ENCODE measurements at regions not wholly inside any gene's neighbourhood (a gene's known extent, or its start where the extent isn't known, plus 50 kb on each side); places are given as distances from the start of the nearest gene placed in this dataset.

GRCh38 chr7:28296571-28297483 lies 115.5 kb upstream of the CREB5 start:
- Histone ChIP-seq H3K9me3 (ENCODE audit: low read depth, low read length) (no peaks in the 10 kb centered on the region), H3K4me2 (ENCODE audit: insufficient read depth, low read length) (no peak overlapping the region), H3K27ac (ENCODE audit: low read depth, low read length) (no peak overlapping the region), H3K4me1 (ENCODE audit: insufficient read depth, low read length) (peaks cover 20% of the 10 kb centered on the region), H2AFZ (ENCODE audit: low read length) (no peak overlapping the region), H3K4me3 (ENCODE audit: insufficient read depth, low read length) (no peak overlapping the region), H3K79me2 (ENCODE audit: insufficient read depth, low read length) (no peaks in the 10 kb centered on the region), H3K27me3 (ENCODE audit: insufficient read depth, low read length) (no peaks in the 10 kb centered on the region), H3K36me3 (ENCODE audit: insufficient read depth, low read length) (no peaks in the 10 kb centered on the region), H4K20me1 (ENCODE audit: insufficient read depth, low read length) (no peaks in the 10 kb centered on the region)
- peak; percentile 42 for DNase-seq (ENCODE audit: insufficient read length, low spot score, missing footprints)
- peak; percentile 75 for TF ChIP-seq CTCF (IDR thresholded peaks at IDR 0.05; ENCODE audit: extremely low read depth, low read depth, low read length)

- H3K9me3 ChIP-seq (ENCODE audit: low read depth, low read length): no peaks in the 10 kb centered on the region
- no peaks in the 10 kb centered on the region for H3K79me2 ChIP-seq (ENCODE audit: insufficient read depth, low read length)
- peaks cover 21% of the 10 kb centered on the region for H3K4me1 ChIP-seq (ENCODE audit: insufficient read depth, low read length)
- no peaks in the 10 kb centered on the region for H3K27me3 ChIP-seq (ENCODE audit: insufficient read depth, low read length)
- no peak overlapping the region for H3K4me2 ChIP-seq (ENCODE audit: insufficient read depth, low read length)
- no peaks in the 10 kb centered on the region for H4K20me1 ChIP-seq (ENCODE audit: insufficient read depth, low read length)
- TF ChIP-seq CTCF (IDR thresholded peaks at IDR 0.05; ENCODE audit: extremely low read depth, low read depth, low read length): no peak
- H2AFZ ChIP-seq (ENCODE audit: low read length): no peak overlapping the region
- no peak for DNase-seq (ENCODE audit: insufficient read length, low spot score, missing footprints)
- no peak overlapping the region for H3K27ac ChIP-seq (ENCODE audit: low read depth, low read length)
- no peak overlapping the region for H3K4me3 ChIP-seq (ENCODE audit: insufficient read depth, low read length)
- no peaks in the 10 kb centered on the region for H3K36me3 ChIP-seq (ENCODE audit: insufficient read depth, low read length)
Observed at GRCh38 chr7:28297801-28298459, 114.4 kb upstream of the CREB5 start.

GRCh38 chr7:28298870-28299518 lies 113.3 kb upstream of the CREB5 start:
- Histone ChIP-seq H3K4me3 (ENCODE audit: insufficient read depth, low read length) (no peak overlapping the region), H3K9me3 (ENCODE audit: low read depth, low read length) (no peaks in the 10 kb centered on the region), H3K4me2 (ENCODE audit: insufficient read depth, low read length) (no peak overlapping the region), H3K4me1 (ENCODE audit: insufficient read depth, low read length) (peaks cover 21% of the 10 kb centered on the region), H3K27me3 (ENCODE audit: insufficient read depth, low read length) (no peaks in the 10 kb centered on the region), H4K20me1 (ENCODE audit: insufficient read depth, low read length) (no peaks in the 10 kb centered on the region), H3K36me3 (ENCODE audit: insufficient read depth, low read length) (no peaks in the 10 kb centered on the region), H3K27ac (ENCODE audit: low read depth, low read length) (no peak overlapping the region), H2AFZ (ENCODE audit: low read length) (peak overlapping the region; percentile 53), H3K79me2 (ENCODE audit: insufficient read depth, low read length) (no peaks in the 10 kb centered on the region)
- DNase-seq (ENCODE audit: insufficient read length, low spot score, missing footprints): no peak
- TF ChIP-seq CTCF (IDR thresholded peaks at IDR 0.05; ENCODE audit: extremely low read depth, low read depth, low read length): peak; percentile 68

DNA sequence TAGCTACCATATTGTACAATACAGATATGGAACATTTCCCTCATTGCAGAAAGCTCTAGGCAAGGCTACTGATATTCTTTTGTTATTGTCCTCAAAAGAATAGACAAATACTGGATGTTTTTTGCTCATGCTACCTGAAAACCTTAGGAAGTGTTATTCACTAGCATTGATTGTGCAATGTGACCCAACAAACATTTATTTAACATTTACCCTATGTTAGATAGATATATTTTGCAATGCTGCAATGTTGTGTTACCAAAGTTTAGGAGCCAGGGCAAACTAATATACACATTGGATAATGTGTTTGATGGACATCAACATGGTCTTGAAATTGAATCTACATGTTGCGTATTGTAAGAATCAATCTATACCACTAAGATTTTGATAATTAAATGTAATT lies 112.8 kb upstream of the CREB5 start:
- H3K27ac ChIP-seq (ENCODE audit: low read depth, low read length): no peak overlapping the region
- no peaks in the 10 kb centered on the region for H3K9me3 ChIP-seq (ENCODE audit: low read depth, low read length)
- H3K79me2 ChIP-seq (ENCODE audit: insufficient read depth, low read length): no peaks in the 10 kb centered on the region
- no peaks in the 10 kb centered on the region for H4K20me1 ChIP-seq (ENCODE audit: insufficient read depth, low read length)
- no peak overlapping the region for H3K4me2 ChIP-seq (ENCODE audit: insufficient read depth, low read length)
- H3K36me3 ChIP-seq (ENCODE audit: insufficient read depth, low read length): no peaks in the 10 kb centered on the region
- DNase-seq (ENCODE audit: insufficient read length, low spot score, missing footprints): no peak
- H2AFZ ChIP-seq (ENCODE audit: low read length): peak overlapping the region; percentile 53
- H3K4me3 ChIP-seq (ENCODE audit: insufficient read depth, low read length): no peak overlapping the region
- no peaks in the 10 kb centered on the region for H3K27me3 ChIP-seq (ENCODE audit: insufficient read depth, low read length)
- TF ChIP-seq CTCF (IDR thresholded peaks at IDR 0.05; ENCODE audit: extremely low read depth, low read depth, low read length): no peak
- H3K4me1 ChIP-seq (ENCODE audit: insufficient read depth, low read length): peaks cover 21% of the 10 kb centered on the region
